DOHH2 (cell line): ENCODE measurements at regions not wholly inside any gene's neighbourhood (a gene's known extent, or its start where the extent isn't known, plus 50 kb on each side); places are given as distances from the start of the nearest gene placed in this dataset.

Experiments used
- EZH2phosphoT487 ChIP-seq: fragments of 200-600 bp; sonication (generic); IDR thresholded peaks from 2 replicates; pipeline ENCODE4 v1.6.1; 2017; ENCODE audit warnings: borderline replicate concordance, mild to moderate bottlenecking, antibody characterized with exemption, low read length, moderate library complexity, mixed read lengths
- TF ChIP-seq, protein P1 (sequence below): fragments of 200-600 bp; sonication (generic); IDR thresholded peaks from one replicate; pipeline ENCODE4 v1.5.1; 2014; ENCODE audit warnings: antibody characterized with exemption, mild to moderate bottlenecking, low read depth, low read length; ENCODE audit not compliant: poor library complexity, severe bottlenecking

DNA sequence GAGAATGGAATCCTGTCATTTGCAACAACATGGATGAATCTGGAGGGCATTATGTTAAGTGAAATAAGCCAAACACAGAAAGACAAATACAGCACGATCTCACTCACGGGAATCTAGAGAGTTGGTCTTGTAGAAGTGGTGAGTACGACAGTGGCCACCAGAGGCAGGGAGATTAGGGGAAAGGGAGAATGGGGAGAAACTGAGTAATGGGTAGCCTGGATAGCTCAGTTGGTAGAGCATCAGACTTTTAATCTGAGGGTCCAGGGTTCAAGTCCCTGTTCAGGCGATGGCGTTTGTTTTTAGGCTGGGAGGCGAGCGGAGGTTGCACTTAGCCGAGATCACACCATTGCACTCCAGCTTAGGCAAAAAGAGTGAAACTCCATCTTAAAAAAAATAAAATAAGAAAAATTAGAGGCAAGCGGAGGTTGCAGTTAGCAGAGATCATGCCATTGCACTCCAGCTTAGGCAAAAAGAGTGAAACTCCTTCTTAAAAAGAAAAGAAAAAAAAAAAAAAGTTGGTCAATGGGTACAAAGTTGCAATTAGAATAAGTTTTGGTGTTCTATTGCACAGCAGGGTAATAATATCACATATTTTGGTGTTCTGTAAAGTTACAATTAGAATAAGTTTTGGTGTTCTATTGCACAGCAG is 95.7 kb upstream of the UBASH3B start:
- TF ChIP-seq, protein P1, sequence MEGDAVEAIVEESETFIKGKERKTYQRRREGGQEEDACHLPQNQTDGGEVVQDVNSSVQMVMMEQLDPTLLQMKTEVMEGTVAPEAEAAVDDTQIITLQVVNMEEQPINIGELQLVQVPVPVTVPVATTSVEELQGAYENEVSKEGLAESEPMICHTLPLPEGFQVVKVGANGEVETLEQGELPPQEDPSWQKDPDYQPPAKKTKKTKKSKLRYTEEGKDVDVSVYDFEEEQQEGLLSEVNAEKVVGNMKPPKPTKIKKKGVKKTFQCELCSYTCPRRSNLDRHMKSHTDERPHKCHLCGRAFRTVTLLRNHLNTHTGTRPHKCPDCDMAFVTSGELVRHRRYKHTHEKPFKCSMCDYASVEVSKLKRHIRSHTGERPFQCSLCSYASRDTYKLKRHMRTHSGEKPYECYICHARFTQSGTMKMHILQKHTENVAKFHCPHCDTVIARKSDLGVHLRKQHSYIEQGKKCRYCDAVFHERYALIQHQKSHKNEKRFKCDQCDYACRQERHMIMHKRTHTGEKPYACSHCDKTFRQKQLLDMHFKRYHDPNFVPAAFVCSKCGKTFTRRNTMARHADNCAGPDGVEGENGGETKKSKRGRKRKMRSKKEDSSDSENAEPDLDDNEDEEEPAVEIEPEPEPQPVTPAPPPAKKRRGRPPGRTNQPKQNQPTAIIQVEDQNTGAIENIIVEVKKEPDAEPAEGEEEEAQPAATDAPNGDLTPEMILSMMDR: no peak
- TF ChIP-seq EZH2phosphoT487: no peak
